SKM-1 treated with dmso at 0.1 percent for 144 hours (cell line): ENCODE measurements at regions not wholly inside any gene's neighbourhood (a gene's known extent, or its start where the extent isn't known, plus 50 kb on each side); places are given as distances from the start of the nearest gene placed in this dataset.
"Not testable (repeated sequence)": the region's sequence is repeated elsewhere in the genome, so short reads cannot be mapped to it uniquely, and the experiment has no call there.

Source experiments
- DNase-seq: peaks from one replicate; lab custom pipeline; 2025; ENCODE audit not compliant: unreplicated experiment; lab: John Stamatoyannopoulos, UW

DNA sequence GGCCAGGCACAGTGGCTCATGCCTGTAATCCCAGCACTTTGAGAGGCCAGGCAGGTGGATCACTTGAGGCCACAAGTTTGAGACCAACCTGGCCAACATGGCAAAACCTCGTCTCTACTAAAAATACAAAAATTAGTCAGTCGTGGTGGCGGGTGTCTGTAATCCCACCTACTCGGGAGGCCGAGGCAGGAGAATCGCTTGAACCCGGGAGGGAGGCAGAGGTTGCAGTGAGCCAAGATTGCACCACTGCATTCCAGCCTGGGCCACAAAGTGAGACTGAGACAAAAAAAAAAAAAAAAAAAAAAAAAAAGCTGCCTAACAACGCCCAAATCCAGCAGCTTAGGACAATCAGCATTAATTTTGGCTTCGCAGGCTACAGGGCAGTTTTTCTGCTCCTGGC, 167.1 kb downstream of the GOSR1 start:
- DNase-seq = not testable (repeated sequence)

DNA sequence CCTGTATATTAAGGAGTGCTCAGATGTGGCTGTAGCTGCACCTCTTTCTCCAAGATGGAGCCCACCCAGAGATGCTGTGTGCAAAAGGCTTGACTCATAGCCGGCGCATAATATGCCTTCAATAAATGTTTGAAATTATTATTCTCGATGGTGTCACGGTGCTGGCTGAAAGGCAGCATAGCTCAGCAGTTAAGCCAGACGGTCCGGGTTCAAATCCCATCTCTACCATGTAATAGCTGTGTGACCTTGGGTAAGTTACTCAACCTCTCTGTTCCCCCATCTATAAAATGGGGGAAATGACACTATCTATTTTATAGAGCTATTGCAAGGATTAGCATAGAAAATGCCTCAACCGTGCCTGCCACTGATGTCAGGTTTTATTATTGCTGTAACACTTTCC, 164.2 kb downstream of the GOSR1 start:
- DNase-seq = not testable (repeated sequence)

DNA sequence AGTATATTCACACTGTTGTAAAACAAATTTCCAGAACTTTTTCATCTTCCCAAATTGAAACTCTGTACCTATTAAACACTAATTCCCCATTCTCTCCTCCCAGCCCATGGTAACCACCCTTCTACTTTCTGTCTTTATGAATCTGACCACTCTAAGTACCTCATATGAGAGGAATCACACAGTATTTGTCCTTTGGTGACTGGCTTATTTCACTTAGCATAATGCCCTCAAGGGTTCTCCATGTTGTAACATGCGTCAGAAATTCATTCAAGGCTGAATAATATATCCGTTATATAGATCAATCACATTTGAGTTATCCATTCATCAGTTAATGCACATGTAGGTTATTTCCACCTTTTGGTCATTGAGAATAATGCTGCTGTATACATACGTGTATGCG, 162.2 kb downstream of the GOSR1 start:
- not testable (repeated sequence) for DNase-seq

DNA sequence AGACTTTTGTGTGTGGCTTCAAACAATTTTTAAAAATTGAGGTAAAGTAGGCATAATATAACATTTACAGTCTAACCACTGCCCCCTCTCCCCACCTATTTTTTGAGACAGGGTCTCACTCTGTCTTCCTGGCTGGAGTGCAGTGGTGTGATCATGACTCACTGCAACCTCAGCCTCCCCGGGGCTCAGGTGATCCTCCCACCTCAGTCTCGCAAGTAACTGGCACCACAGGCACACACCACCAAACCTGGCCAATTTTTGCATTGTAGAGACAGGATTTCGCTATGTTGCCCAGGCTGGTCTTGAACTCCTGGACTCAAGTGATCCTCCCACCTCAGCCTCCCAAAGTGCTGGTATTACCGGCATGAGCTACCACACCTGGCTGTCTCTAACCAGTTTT, 161.8 kb downstream of the GOSR1 start:
- DNase-seq = not testable (repeated sequence)

DNA sequence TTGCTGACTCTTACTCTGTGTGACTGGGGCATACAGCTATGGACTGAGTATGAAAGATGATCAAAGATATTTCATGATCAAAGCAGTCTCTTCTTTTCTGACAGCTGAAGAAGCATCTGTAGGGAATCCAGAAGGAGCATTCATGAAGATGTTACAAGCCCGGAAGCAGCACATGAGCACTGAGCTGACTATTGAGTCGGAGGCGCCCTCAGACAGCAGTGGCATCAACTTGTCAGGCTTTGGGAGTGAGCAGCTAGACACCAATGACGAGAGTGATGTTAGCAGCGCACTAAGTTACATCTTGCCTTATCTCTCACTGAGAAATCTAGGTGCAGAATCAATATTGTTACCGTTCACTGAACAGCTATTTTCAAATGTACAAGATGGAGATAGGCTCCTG, 154.4 kb downstream of the GOSR1 start:
- not testable (repeated sequence) for DNase-seq

DNA sequence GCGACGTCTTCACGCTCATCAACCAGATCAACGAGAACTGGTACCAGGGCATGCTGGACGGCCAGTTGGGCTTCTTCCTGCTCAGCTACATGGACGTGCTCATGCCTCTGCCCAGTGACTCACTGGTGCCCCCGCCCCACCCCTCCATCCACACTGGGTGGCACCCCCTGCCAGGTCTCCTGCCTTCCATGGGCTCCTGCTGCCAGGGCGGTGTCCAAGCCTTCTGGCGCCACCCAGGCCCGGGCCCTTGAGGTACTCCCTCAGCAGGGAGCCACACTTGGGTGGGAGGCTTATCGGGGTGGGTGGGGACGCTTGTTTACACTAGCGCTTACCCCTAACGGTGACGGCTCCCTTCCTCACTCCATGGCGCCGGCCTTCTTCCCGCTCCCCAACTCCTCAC, 148.2 kb downstream of the GOSR1 start:
- not testable (repeated sequence) for DNase-seq

DNA sequence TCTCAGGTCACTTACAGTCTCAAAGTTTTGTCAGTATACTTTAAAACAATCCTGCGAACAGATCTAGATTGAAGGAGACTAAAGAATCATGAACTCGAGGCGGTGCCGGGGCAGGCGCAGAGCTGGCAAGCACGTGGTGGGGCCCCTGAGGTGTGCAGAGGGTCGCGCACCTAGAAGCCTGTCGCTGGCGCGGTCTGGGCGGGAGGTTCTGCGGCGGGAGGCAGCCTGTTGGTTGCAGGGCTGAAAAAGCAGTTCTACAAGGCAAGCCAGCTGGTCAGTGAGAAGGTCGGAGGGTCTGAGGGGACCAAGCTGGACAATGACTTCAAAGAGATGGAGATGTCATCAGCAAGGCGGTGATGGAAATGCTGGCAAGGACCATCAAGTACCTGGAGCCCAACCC, 147.0 kb downstream of the GOSR1 start:
- DNase-seq = not testable (repeated sequence)

DNA sequence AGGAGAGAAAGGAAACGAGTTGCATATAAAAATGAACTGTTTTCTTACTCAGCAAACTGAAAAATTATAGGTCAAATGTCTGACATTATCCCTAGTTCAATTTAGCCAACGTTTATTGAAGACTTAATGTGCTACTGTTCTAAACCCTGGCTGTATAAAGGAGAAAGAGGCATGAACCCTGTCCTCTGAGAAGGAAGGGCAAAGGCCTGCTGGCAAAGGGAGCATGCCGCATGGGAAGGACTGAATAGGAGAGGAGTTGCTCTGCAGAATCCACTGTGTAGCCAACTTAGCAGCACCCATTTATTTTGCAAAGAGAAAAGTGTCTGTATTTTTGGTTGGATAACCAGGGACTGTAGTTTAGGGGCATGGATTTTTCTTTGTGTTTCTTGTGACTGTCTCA, 132.5 kb downstream of the GOSR1 start:
- not testable (repeated sequence) for DNase-seq

DNA sequence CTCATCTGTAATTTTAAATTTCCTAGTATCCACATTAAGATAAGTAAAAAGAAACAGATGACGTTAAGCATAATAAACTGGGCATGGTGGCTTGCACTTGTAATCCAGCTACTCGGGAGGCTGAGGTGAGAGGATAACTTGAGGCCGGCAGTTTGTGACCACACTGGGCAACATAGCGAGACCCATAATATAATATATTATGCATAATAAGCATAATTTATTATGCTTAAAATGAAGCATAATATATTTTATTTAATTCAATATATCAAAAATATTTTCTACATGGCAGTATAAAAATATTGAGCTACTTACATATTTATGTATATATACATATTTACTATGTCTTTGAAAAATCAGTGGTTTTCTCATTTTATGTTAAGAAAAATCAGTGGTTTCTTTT, 128.3 kb downstream of the GOSR1 start:
- DNase-seq = no peak

DNA sequence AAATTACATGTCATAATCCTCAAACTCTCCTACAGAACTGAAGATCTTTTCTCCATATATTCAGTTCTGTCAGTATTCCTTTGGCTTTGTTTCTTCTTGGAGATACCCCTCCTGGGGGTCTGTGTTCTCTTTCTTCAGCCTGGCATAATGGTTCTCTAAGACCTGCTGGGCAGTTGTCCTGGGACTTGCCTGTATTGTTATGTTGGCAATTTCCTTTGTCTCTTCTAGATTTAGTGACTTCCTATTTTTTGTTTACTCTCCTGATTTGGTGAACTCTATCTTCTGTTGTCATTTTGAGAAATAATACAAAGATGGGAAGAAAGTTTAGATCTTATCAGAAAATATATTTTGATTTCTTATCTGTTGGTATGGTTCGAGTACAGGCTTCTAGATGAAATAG, 127.8 kb downstream of the GOSR1 start:
- DNase-seq = no peak

DNA sequence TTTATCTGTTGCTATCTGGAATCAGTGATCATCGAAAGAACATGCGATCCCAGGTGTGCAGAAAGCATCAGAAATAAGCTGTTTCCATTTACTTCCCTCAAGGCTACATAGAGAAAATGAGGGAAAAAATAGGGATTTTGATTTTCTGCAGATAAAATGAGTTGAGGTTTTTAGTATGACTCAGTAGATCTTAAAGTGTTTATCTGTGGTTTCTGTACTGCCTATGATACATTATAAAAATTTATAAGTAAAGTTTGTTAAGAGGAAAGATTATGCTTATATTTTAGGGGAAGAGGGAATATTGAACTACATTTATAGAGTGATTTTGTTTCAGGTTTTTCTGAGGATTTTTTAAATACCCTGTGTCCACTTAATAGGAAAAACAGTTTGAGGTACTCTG, 125.2 kb downstream of the GOSR1 start:
- DNase-seq = not testable (repeated sequence)

DNA sequence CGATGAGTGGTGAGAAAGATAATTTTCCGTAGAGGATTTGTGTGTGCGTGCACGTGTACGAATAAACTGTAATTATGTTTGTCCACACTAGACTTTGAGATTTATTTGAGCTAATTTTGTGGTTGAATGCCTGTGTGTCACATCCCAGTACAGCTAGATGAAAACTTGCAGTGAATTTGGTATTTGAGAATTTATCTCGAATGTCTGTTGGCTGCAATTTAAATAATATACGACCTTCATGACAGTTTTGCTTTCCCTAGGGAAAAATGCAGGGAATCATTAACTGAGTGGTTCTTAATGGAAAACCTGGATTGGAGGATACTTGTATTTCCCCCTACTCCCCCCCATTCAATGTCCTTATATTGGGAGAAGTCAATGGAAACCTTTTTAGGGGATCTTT, 124.8 kb downstream of the GOSR1 start:
- DNase-seq = not testable (repeated sequence)

DNA sequence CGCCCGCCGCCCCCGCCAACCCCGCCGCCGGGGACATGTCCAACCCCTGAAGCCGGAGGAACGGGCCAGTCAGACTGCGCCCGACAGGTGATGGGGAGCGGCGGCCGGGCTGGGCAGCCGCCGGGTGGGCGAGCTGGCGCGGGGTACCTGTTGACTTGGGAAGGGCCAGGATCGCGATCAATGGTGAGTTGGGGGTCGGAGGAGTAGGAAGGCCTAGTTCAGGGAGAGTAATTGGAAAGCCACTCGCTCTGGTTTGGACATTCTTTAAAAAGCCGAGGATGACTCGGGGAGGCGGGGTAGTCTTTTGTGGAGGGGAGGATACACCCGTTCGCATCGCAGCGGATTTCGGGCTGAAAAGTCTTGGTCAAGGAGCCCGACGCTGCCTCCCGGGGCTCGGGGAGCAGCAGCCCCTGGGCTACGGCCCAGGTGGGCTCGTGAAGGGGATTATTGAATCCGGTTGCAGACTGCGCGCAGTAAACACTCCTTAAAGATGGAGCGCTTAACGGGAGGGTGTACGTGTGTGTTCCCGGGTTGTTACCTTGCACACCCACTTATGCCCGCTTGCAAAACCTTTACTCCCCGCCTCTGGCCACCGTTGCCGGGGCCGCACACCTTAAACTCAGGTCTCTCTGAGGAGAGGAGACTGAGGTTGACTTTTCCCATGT, 123.8 kb downstream of the GOSR1 start:
- DNase-seq = no peak

DNA sequence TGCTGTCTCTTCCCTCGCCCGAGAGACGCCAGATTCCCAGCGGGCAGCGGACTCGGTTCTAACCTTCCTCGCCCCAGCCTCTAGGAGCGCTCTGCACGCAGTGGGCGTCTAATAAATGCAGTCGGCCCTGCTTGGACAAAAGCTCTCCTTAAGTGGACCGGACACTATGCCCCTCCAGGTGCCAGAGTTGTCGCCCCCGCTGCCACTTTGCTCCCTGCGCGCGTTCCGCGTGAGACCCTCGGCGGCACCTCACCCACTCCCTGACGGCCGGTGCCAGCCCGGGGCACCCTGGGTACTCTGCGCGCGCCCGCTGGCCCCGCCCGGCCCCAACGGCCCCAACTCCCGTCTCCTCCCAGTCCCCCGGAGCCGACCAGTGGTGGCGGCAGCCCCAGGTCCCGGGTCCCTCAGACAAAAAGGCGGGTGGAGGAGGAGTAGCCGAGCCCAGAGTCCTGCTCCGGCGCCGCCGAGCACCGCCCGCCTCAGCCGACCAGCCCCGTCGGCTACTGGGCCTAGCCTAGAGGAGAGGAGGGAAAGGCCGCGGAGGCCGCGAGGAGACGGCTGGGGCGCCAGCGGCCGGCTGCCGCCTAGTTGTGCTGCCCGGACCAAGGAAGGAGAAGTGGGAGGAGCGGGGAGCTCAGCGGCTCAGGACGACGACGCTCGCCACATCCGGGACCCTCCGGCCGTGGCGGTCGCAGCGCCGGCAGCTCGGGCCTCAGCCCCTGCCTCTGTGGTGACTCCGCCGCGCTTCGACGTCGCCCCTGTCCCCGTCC, 123.0 kb downstream of the GOSR1 start:
- peak; percentile 89 for DNase-seq

DNA sequence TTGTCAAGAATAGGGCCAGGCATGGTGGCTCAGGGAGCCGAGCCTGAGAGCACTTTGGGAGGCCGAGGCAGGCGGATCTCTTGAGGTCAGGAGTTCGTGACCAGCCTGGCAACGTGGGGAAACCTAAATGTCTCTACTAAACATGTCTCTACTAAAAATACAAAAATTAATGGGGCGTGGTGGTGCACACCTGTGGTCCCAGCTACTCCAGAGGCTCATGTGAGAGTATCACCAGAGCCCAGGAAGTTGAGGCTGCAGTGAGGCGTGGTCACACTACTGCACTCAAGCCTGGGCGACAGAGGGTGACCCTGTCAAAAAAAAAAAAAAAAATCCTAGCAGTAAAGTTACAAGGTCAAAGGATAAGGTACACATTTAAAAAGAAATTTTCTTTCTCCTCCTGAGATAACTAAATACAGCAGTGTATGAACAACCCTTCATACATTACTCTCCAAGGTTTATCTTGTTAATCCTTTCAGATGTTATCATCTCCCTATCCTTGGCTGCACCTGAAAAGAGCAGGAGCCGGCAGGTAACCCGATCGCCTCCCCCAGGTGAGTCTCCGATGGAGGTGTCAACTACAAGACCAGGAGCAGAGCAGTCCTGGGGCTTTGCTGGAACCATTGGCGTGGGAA, 122.3 kb downstream of the GOSR1 start:
- DNase-seq = no peak

DNA sequence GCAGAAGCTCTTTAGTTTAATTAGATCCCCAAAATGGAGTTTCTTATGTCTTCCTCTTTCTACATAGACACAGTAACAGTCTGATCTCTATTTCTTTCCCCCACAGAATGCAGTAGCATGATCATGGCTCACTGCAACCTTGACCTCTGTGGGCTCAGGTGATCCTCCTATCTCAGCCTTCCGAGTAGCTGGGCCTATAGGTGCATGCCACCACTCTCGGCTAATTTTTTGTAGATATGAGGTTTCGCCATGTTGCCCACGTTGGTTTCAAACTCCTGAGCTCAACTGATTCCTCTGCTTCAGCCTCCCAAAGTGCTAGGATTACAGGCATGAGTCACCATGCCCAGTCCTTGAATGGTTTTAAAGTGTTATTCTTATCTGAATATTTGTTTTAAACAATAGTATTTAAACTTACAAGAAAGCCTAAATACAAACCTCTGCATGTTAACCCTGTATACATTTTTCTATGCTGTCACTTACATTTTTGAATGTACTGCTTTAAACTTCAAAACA, 120.6 kb downstream of the GOSR1 start:
- no peak for DNase-seq

DNA sequence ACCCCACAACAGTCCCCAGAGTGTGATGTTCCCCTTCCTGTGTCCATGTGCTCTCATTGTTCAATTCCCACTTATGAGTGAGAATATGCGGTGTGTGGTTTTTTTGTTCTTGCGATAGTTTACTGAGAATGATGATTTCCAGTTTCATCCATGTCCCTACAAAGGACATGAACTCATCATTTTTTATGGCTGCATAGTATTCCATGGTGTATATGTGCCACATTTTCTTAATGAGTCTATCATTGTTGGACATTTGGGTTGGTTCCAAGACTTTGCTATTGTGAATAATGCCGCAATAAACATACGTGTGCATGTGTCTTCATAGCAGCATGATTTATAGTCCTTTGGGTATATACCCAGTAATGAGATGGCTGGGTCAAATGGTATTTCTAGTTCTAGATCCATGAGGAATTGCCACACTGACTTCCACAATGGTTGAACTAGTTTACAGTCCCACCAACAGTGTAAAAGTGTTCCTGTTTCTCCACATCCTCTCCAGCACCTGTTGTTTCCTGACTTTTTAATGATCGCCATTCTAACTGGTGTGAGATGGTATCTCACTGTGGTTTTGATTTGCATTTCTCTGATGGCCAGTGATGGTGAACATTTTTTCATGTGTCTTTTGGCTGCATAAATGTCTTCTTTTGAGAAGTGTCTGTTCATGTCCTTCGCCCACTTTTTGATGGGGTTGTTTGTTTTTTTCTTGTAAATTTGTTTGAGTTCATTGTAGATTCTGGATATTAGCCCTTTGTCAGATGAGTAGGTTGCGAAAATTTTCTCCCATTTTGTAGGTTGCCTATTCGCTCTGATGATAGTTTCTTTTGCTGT, 120.0 kb downstream of the GOSR1 start:
- not testable (repeated sequence) for DNase-seq

DNA sequence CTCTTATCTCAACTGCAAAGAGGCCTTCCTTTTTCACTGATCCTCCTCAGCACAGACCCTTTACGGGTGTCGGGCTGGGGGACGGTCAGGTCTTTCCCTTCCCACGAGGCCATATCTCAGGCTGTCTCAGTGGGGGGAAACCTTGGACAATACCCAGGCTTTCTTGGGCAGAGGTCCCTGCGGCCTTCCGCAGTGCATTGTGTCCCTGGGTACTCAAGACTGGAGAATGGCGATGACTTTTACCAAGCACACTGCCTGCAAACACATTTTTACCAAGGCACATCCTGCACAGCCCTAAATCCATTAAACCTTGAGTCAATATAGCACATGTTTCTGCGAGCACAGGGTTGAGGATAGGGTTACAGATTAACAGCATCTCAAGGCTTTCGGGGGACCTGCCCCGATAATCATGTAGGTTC, 117.8 kb downstream of the GOSR1 start:
- DNase-seq = not testable (repeated sequence)

DNA sequence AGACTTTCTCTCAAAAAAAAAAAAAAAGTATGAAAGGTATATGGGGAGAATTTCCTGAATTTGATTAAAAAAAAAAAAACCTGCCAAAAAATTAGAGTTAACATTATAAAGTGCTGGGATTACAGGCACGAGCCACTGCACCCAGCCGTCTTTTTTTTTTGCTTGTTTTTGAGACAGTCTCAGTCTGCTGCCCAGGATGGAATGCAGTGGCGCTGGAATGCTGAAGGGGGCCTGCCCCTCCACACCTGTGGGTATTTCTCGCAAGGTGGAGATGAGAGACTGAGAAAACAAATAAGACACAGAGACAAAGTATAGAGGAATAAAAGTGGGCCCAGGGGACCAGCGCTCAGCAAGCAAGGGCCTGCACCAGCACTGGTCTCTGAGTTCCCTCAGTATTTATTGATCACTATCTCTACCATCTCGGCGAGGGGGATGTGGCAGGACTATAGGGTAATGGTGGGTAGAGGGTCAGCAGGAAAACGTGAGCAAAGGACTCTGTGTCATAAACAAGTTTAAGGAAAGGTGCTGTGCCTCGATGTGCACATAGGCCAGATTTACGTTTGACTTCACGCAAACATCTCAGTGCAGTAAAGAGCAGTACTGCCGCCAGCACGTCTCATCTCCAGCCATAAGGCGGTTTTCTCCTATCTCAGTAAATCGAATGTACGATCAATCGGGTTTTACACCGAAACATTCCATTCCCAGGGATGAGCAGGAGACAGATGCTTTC, 117.2 kb downstream of the GOSR1 start:
- no peak for DNase-seq

DNA sequence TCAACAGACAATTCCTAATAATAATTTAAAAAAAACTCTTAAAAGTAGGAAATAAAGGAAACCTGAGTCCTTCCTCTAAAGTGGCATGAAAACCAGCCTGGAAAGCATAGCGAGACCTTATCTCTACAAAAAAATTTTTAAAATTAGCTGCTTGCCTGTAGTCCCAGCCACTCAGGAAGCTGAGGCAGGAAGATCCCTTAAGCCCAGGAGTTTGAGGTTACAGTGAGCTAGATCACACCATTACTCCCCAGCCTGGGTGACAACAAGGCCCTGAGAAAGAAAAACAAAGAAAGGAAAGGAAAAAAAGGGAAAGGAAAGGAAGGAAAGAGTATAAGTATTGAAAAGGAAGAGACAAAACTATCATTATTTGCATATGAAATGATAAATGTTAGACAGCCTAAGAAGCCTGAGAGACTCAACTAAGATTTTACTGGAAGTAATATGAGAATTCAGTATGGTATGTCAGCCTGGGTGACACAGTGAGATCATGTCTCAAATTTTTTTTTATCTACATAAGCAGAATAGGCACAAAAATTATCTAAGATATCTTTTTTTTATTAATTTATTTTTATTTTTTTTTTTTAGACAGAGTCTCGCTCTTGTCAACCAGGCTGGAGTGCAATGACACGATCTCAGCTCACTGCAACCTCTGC, 113.0 kb downstream of the GOSR1 start:
- DNase-seq = no peak
